ENCODE measurements at regions not wholly inside any gene's neighbourhood (a gene's known extent, or its start where the extent isn't known, plus 50 kb on each side); places are given as distances from the start of the nearest gene placed in this dataset.

DNA sequence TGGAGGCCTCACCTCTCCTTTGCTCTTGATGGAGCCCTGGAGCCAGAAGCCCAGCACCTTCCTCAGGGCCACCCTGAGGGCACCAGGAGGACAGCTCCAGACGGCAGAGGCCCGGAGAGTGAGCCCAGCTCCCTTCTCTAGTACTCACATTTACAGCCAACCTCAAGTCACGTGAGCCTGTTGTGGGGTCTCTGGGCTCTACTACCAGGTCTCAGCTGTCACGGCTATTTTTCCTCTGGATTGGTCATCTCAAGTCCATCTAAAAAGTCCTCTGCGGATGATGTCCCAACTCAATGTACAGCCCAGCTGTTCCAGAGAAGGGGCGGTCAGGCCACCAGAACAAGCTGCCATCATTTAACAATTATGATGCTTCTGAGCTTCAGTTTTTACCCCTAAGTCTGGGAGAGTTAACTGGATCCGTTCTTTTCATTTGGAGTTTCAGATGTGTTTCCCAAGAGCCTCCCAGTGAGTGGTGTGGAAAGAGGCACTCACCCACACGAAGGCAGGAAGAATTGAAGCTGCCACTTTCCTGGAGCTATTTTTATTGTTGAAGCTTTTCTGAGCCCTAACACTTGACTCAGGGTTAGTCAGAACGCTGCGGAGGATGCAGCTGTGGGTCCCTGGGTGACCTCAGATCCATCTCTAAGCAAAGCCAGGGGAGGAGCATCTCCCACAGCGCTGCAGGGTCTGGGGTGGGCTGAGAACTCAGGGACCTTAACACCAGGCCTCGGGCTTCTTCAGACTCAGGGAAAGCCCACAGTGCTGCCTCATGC, 143.5 kb upstream of the UBL3 start:
- Histone ChIP-seq H3K4me1 (ENCODE audit: control insufficient read depth in 1 of 2, insufficient read depth in 2 of 2, low read depth in 1 of 2, low read length in 1 of 2) (peaks cover 0 to 6% of the 10 kb centered on the region in 2 experiments; a peak in 2 of 4 replicates), H3K79me2 (ENCODE audit: insufficient read depth) (no peaks in the 10 kb centered on the region), H3K9me3 (no peaks in the 10 kb centered on the region), H3K9me2 (no peaks in the 10 kb centered on the region), H3K36me3 (replicated peaks in 1 of 2; ENCODE audit: control insufficient read depth in 1 of 2, insufficient read depth in 2 of 2, low read length in 1 of 2) (no peaks in the 10 kb centered on the region), H2AFZ (ENCODE audit: low read depth) (no peak overlapping the region), H3K4me3 (ENCODE audit: low read depth in 2 of 2, low read length in 1 of 2) (no peak overlapping the region), H3K27me3 (ENCODE audit: insufficient read depth) (no peaks in the 10 kb centered on the region), H4K20me1 (ENCODE audit: insufficient read depth) (no peaks in the 10 kb centered on the region), H3K9ac (no peak overlapping the region), H3F3A (replicated peaks; ENCODE audit: insufficient read depth) (no peaks in the 10 kb centered on the region), H3K27ac (ENCODE audit: low read depth in 2 of 2, low read length in 1 of 2) (peak overlapping the region in 1 of 2 experiments; percentile 7; a peak in 1 of 4 replicates), H3K4me2 (peak overlapping the region; percentile 23; the same call in 1 of the 2 replicates)
- TF ChIP-seq POLR2AphosphoS5 (IDR thresholded peaks at IDR 0.05; ENCODE audit: low read depth, low read length), result no peak
- peak; percentile 55; the same call in 1 of the 2 replicates for TF ChIP-seq TCF12 (IDR thresholded peaks at IDR 0.05)
- TF ChIP-seq EP300 (IDR thresholded peaks at IDR 0.05; ENCODE audit: borderline replicate concordance in 1 of 2, low read depth in 1 of 2, low read length in 1 of 2), result peak in 1 of 2 experiments; percentile 22; a peak in 1 of 4 replicates
- no peak for TF ChIP-seq RFX5 (IDR thresholded peaks at IDR 0.05; ENCODE audit: low read length)
- TF ChIP-seq FOSL2 (IDR thresholded peaks at IDR 0.05; ENCODE audit: borderline replicate concordance, low read depth), result peak; percentile 45; the same call in 1 of the 2 replicates
- TF ChIP-seq, protein P1, sequence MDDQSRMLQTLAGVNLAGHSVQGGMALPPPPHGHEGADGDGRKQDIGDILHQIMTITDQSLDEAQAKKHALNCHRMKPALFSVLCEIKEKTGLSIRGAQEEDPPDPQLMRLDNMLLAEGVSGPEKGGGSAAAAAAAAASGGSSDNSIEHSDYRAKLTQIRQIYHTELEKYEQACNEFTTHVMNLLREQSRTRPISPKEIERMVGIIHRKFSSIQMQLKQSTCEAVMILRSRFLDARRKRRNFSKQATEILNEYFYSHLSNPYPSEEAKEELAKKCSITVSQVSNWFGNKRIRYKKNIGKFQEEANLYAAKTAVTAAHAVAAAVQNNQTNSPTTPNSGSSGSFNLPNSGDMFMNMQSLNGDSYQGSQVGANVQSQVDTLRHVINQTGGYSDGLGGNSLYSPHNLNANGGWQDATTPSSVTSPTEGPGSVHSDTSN (IDR thresholded peaks at IDR 0.05), result 0 out of 2 replicates have a peak, but pooled peaks have one; percentile 14
- POLR2A ChIA-PET, result no interaction called here
- no peak for DNase-seq
- CTCF ChIA-PET, result interaction anchor here (0.6 to 1.6 kb wide), 3 partner anchors 9 to 69 kb away, joined by 3 to 6 read pairs (median 4); no protein-coding TSS in a partner anchor
- 59% methylated on average over 10 of the region's 12 CpGs for WGBS (ENCODE audit: low lambda C conversion rate)

DNA sequence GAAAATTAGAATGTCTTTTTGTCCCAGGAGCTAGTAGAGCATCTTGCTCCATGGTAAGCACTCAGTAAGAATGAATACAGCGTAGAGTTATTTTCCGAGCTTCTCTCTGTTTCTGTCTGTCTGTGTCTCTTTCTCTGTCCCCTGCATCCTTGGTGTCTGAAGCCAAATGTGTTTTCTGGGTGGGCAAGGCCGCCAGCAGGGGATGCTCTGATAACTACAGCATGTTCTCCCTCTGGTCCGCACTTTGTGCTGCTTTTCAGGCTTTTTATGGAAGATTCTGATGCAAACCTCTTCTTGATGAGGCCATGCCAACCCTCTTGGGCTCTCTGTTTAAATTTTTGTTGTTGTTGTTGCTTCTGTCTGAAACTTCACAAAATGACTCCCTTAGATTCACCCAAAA, 142.8 kb upstream of the UBL3 start:
- no peak overlapping the region for H3K4me3 ChIP-seq (ENCODE audit: low read depth in 2 of 2, low read length in 1 of 2)
- H3K27ac ChIP-seq (ENCODE audit: low read depth in 2 of 2, low read length in 1 of 2), result no peak overlapping the region
- H3K9me2 ChIP-seq, result no peaks in the 10 kb centered on the region
- DNase-seq, result no peak
- no peak overlapping the region for H3K4me2 ChIP-seq
- WGBS (ENCODE audit: low lambda C conversion rate), result 80% methylated on average over 4 of the region's 4 CpGs
- H3F3A ChIP-seq (replicated peaks; ENCODE audit: insufficient read depth), result no peaks in the 10 kb centered on the region
- no peak overlapping the region for H3K9ac ChIP-seq
- H3K27me3 ChIP-seq (ENCODE audit: insufficient read depth), result no peaks in the 10 kb centered on the region
- TF ChIP-seq, protein P2, sequence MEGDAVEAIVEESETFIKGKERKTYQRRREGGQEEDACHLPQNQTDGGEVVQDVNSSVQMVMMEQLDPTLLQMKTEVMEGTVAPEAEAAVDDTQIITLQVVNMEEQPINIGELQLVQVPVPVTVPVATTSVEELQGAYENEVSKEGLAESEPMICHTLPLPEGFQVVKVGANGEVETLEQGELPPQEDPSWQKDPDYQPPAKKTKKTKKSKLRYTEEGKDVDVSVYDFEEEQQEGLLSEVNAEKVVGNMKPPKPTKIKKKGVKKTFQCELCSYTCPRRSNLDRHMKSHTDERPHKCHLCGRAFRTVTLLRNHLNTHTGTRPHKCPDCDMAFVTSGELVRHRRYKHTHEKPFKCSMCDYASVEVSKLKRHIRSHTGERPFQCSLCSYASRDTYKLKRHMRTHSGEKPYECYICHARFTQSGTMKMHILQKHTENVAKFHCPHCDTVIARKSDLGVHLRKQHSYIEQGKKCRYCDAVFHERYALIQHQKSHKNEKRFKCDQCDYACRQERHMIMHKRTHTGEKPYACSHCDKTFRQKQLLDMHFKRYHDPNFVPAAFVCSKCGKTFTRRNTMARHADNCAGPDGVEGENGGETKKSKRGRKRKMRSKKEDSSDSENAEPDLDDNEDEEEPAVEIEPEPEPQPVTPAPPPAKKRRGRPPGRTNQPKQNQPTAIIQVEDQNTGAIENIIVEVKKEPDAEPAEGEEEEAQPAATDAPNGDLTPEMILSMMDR (IDR thresholded peaks at IDR 0.05), result peak; percentile 16; the same call in 1 of the 2 replicates
- TF ChIP-seq ELF1 (IDR thresholded peaks at IDR 0.05), result no peak
- no peak for TF ChIP-seq MXI1 (IDR thresholded peaks at IDR 0.05; ENCODE audit: low read depth, low read length)
- POLR2A ChIA-PET, result no interaction called here
- H3K9me3 ChIP-seq, result no peaks in the 10 kb centered on the region
- CTCF ChIA-PET, result interaction anchor here (0.6 to 1.5 kb wide), 4 partner anchors 10 to 122 kb away, joined by 3 to 4 read pairs (median 4); no protein-coding TSS in a partner anchor
- no peaks in the 10 kb centered on the region for H4K20me1 ChIP-seq (ENCODE audit: insufficient read depth)
- H3K79me2 ChIP-seq (ENCODE audit: insufficient read depth), result no peaks in the 10 kb centered on the region
- peaks cover 0 to 6% of the 10 kb centered on the region in 2 experiments; a peak in 2 of 4 replicates for H3K4me1 ChIP-seq (ENCODE audit: control insufficient read depth in 1 of 2, insufficient read depth in 2 of 2, low read depth in 1 of 2, low read length in 1 of 2)
- H2AFZ ChIP-seq (ENCODE audit: low read depth), result no peak overlapping the region
- H3K36me3 ChIP-seq (replicated peaks in 1 of 2; ENCODE audit: control insufficient read depth in 1 of 2, insufficient read depth in 2 of 2, low read length in 1 of 2), result no peaks in the 10 kb centered on the region

Data from SK-N-SH (cell line).